ENCODE measurements at regions not wholly inside any gene's neighbourhood (a gene's known extent, or its start where the extent isn't known, plus 50 kb on each side); places are given as distances from the start of the nearest gene placed in this dataset.

- DNase-seq, result no peak
Measured at GRCh38 chr14:61106271-61106958, 125.4 kb downstream of the SLC38A6 start.

DNA sequence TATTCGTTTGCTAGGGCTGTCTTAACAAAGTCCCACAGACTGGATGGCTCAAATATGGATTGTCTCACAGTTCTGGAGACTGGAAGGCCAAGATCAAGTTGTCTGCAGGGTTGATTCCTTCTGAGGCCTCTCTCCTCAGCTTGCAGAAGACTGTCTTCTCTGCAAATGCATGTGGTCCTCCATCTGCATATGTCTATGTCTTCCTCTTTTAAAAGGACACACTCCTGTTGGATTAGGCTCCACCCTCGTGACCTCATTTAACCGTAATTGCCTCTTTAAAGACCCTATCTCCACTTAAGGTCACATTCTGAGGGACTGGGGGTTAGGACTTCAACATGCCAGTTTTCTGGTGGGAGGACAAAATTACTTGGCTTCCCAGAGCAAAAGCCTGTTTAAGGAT is 123.3 kb downstream of the SLC38A6 start:
- DNase-seq, result no peak

- DNase-seq, result no peak
Measured at GRCh38 chr14:61103541-61104339, 122.7 kb downstream of the SLC38A6 start.

- DNase-seq, result no peak
Measured at GRCh38 chr14:61102549-61103466, 121.8 kb downstream of the SLC38A6 start.

All from NCI-H748 treated with DMSO at 0.1 percent for 48 hours (cell line).